HG02798 (cell line): ENCODE measurements at regions not wholly inside any gene's neighbourhood (a gene's known extent, or its start where the extent isn't known, plus 50 kb on each side); places are given as distances from the start of the nearest gene placed in this dataset.
A peak's percentile ranks its signal among the peaks of the same experiment; 100 is the strongest.

ENCODE experiments used
- ATAC-seq: cut with Tn5 transposase; IDR thresholded peaks from one replicate; pipeline ENCODE4 v1.9.1; 2021; ENCODE audit warnings: mild to moderate bottlenecking; ENCODE audit not compliant: unreplicated experiment, poor library complexity

DNA sequence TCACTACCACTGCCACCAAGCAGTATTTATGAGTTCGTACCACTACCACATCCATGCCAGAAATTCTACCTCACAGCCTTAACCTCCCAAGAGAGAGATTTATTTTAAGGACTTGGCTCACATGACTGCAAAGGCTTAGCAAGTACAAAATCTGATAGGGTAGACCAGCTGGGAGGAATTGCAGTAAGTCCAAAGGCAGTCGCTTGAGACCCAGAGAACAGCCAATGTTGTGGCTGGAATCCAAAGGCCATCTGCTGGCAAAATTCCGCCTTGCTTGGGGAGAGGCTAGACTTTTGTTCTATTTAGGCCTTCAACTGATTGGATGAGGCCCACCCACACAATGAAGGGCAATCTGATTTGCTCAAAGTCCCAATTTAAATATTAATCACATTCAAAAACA lies 101.4 kb upstream of the STT3B start:
- ATAC-seq: no peak

DNA sequence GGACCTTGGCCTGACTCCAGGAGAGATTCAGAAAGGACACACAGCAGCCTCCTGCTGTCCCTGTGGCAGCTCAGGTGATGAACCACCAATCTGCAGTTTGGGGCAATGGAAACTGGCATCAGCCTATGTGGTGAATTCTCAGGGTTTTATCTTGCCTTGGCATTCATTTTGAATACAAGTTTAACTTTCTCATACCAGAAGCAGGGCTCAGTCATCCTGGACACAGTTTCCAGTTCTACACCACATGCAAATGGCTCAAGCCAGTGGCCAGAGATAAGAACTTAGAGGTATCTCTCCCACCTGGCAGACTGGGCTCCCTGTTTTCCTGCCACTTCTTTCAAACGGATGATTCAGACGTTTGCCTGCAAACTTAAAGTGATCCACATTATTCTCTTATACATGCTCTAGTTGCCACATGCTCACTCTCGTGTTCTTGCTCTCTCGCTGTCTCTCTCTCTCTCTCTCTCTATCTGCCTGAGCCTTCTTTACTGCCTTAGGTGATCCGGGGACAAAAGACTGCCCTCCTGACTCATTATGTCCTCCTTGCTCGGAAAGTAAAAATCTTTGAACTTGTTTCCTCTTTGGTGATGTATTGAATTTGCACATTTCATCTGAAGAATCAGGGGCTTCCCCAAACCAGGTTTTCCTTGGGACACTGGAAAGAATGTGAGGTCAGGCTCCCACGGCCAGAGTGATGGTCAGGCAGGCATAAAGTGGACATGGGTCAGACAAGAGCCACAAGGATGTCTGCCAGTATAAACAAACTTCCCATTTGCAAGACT lies 99.6 kb upstream of the STT3B start:
- ATAC-seq: no peak

DNA sequence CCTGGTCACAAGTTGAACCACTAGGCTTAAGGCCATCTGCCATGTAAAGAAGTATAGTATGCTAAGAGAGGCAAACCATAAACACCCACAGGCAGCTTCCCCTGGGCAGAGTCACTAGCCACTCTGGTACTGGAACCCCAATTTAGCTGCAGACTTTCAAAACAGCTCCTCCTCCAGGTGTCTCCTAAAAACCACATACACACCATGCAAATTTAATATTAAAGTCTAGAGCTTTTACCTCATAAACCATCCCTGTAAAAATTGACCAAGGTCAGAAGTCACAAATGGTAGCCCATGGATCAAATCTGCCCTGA lies 99.1 kb upstream of the STT3B start:
- peak; percentile 74 for ATAC-seq

DNA sequence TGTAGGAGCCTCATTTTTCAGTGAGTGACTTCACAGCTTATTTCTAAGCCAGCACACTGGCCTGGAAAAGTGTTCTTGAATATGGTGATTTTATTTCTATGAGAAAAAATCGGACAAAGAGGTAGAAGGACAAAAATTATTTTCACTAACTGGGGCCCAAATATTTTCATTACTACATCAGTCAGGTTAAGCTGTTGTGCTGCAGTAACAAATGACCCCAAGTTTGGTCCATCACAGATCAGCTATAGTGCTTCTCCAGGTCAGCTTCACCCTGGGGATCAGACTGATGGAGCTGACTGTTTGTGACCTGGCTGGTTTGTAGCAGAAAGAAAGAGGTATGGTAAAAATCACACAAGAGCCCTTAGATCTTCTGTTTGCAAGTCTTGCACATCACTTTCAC lies 97.9 kb upstream of the STT3B start:
- ATAC-seq: no peak

DNA sequence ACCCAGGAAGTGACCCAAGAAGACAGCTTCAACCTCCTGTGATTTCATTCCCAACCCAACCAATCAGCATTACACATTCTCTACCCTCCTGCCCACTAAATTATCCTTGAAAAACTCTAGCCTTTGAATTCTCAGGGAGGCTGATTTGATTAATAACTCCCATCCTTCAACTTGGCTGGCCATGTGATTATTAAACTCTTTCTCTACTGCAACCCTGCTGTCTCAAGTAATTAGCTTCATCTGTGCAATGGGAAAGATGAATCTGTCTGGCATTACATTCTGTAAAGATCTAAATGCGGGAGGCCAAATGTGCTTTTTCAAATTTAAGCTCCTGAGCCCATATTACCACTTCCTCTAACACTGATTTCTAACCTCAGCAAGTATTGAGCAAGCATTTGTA lies 95.9 kb upstream of the STT3B start:
- no peak for ATAC-seq

DNA sequence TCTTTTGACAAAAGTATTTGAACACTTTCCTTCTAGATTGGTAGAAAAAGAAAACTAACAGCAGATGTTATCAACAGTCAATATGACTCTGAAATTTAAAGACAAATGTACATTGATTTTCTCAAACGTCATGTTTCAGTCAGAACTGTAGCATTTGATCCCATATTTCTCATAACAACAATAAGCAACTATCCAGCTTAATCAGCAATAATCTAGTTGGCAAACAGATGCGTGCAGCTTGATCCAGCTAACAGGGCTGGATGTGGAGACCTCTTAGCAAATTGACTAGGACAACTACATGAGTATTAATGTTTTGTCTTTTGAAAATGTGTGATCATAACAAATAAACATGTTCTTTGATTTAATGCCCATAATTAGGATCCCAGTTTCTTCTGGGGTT lies 94.0 kb upstream of the STT3B start:
- no peak for ATAC-seq

DNA sequence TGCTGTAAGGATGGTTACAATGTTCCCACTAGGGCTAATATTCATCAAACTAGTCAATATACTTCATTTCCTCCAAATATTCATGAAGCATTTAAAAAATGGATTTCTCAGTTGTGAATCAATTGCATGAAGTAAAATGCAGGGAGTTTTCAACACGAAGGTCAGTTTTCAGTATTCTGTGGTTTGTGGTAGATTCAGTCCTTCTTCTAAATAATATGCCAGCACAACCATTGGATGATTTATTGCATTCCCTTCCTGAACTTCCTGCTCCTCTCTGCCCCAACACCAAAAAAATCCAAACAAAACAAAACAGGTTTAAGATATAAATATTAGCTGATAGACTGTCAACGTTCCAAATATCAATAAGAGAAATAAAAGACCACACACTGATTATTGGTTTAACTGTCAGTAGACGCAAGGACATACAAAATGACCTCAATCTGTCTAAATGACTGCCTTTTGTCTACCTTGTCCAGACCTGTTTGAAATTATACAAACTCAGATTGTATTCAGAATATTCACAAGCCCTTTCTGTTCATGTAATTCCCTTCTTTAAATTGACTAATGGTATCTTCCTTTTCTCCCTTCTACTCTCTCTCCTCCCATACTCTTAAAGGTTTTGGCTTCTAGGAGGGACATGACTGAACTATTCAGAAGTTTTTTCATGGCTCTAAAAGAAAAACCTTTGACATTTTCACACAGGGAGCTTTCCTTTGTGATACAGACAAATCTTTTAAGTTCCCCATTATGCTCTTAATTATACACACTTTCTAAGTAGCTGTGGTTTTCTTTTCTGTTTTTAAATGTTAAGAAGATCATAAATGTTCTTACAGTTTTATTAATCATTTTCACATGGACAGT lies 92.6 kb upstream of the STT3B start:
- ATAC-seq: no peak

DNA sequence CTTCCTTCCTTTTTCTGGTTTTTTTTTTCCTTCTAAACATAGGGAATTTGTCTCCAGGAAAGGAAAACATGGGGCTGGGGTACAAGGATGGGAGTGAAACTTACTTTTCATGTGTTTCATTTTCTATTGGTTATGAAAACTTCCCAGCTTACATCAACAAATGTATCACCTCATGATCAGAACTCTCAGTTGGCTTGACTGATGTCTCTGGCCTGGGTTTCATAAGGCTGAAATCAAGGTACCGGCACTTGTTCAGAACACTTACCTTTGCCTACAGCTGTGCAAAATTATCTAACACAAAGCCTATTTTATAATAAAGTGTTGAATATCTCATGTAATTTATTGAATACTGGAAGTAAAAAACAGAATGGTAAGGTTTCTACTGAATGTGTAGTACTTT lies 91.8 kb upstream of the STT3B start:
- no peak for ATAC-seq

DNA sequence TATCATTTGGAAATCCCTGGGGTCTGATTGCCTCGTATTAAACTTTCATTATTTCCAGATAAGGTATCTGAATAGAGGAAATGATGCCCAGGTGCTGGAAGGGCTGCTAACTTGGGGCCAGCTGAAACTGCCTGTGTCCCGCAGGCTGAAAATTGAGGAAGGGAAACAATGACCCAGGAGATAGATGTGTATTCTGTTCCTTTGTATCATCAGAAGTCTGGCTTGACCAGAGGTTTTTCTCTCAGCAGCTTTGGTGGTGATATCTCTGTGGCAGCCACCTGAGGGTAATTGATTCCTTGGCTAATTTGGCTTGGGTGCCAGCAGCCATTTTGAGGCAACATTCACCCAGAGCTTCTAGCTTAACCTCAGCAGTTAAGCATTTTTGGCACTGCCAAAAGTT lies 90.0 kb upstream of the STT3B start:
- no peak for ATAC-seq

DNA sequence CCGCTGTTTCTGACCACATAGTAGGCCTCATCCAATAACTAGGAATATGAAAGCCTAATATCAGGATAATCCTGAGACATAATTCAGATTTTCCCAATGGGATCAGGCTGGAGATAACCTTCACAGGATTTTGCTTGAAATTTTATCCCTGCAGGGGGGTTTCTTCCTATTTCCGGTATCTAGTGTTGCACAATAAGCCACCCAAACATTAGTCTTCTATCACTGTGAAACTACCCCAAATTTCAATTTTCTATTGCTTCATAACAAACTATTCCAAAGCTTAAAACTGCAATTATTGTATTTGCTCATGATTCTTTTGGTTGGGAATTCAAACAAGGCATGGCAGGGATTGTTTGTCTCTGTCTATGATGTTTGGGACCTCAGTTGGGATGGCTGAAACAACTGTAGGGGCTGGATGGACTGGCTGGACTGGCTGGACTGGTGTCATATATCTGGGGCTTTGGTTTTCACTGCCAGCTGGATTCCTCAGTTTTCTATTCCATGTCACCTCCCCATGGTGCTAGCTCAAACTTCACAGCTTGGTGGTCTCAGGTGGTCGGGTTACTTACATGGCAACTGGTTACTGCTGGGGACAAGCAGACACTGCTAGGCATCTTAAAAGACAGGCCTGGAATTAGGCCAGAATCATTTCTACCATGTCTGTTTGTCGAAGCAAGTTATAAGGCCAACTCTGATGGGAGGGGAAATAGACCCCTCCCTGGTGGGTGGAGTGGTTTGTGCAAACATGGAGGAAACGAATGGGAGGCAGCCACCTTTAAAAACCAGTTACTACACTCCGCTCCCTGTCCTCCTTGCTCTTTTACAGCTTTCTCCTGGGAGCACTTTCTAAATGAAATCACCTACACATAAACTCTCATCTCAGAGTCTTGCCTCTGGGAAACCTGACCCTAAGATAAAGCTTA lies 88.2 kb upstream of the STT3B start:
- ATAC-seq: no peak

DNA sequence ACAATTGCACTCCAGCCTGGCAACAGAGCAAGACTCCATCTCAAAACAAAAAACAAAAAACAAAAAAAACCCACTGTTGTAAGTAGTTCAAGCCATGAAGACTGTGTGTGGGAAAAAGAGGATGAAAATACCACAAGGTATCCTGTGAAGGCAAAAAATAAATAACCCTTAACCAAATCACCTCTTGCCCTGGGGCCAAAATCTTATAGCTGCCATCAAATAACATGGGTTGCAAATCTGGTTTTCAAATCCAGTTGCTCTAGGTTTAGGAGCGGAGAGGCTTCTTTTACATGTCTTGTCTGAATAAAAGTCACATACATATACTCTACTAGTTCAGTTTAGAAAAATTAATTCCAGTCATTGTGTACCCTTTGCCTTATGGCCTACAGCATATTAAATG lies 87.0 kb upstream of the STT3B start:
- no peak for ATAC-seq

DNA sequence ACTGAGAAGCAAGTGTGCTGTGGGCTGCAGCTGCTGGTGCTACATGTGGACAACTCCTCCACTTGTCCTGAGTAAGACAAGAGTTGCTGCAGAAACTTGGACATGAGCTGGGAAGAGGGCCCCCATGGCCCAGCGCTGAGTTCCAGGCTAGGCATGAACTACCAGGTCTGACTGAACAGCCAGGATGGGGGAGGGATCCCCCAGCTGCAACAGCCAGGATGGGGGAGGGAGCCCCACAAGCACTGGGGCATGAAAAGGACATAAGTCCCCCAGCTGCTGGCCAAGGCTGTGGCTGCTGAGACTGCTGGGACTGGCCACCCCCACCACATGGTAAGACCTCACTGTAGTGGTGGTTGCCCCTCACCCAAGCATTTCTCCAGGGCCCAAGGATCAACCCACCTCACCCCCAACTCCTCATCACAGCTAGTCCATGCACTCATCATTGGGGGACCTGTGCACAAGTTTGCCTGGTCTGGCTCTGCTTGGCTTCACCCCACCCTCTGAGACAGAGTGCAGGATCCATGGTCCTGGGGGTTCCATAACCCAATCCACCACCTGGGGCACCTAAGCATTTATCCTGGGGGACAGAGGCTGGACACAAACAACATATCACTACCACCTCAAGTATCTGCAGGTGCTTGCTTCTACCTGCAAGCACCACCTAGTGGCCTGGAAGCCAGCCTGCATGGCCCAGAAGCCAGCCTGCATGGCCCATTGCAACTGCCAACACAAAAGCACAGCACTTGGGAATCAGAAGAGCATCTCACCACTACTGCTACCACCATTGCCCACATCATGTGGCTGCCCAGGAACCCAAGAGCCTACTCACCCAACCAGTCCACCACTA lies 84.5 kb upstream of the STT3B start:
- ATAC-seq: peak; percentile 81

DNA sequence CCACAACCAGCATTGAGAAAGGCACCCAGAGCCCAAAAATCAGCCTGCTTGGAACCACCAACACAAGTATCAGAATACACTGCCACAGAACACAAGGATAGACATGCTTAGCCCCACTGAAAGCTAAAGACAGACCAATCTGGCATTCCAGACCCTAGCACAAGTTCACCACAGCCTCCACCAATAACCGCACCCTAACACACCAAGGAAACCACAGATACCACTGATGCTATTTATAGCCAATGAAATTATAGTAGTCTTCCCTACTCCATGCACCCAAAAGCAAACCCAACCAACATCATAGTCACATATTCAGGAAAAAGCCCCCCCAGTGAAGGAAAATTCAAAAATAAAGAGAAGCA lies 83.9 kb upstream of the STT3B start:
- peak; percentile 32 for ATAC-seq

DNA sequence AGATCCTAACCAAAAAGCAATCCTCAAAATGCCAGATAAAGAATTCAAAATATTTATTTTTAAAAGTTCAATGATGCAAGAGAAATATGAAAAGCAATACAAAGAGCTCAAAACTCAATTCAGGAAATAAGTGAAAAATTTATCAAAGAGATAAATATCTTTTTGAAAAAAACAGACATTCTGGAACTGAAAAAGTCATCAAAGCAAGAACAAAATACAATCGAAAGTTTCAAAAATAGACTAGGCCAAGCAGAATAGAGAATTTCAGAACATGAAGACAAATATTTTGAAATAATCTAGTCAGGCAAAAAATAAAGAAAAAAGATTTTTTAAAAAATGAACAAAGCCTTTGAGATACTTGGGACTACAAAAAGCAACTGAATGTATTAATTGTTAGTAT lies 83.4 kb upstream of the STT3B start:
- ATAC-seq: no peak

DNA sequence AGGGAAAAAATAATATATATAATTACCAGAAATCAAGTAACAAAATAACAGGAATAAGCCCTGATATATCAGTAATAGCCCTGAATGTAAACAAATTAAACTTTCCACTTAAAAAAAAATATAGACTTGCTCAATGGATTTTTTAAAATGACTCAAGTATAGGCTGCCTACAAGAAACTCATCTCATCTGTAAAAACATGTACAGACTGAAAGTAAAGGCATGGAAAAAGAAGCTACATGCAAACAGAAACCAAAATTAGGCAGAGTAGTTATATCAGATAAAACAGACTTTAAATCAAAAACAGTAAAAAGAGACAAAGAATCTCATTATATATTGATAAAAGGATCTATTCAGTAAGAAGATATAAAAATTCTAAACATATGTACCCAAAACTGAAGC lies 82.4 kb upstream of the STT3B start:
- ATAC-seq: no peak

DNA sequence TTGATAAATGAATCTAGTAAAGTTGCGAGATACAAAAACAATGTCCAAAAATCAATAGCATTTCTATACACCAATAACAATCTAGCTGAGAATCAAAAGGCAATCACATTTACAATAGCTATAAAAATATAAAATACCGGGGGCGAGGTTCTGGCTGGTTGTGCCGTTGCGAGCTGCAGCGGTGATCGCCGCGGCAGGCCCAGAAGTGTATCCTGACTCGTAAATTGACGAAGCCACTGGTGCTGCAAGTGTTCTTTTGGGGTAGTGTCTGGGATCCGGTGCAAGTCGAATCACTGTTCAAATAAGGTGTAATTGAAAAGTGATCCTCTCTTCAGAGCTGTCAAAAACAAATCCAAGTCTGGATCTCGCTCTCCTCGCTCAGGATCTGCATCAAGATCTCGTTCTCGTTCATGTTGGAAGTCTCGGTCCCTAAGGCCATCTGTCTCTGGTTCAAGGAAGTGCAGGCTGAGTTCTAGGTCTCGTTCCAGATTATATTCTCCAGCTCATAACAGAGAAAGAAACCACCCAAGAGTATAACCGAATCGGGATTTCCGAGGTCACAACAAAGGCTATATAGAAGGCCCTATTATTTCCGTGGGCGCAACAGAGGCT lies 80.1 kb upstream of the STT3B start:
- ATAC-seq: no peak

DNA sequence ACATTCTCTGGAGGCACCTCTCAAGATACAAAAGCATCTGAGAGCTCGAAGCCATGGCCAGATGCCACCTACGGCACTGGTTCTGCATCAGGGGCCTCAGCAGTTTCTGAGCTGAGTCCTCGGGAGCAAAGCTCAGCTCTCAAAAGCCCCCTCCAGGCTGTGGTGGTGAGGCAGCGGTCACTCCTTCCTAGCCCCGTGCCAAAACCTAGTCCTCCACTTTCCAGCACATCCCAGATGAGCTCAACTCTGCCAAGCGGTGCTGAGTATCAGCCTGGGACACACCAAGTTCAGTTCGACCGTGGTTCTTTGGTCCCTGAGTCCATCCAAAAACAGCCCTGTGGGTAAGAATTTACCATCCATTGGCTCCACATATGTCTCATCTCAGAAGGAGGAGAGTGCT lies 79.3 kb upstream of the STT3B start:
- no peak for ATAC-seq

DNA sequence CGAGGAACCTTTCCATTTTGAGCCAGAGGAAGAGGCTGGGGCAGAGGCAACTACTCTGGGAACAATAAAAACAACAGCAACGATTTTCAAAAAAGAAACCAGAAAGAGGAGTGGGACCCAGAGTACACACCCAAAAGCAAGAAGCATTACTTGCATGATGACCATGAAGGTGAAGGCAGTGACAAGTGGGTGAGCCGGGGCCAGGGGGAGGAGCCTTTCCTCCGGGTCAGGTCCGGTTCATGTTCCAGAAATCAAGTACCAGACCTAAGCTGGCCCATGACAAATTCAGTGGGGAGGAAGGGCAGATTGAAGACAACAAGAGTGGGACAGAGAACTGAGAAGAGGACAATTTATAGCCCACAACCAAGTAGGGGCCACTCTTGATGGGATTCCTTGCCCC lies 77.2 kb upstream of the STT3B start:
- ATAC-seq: no peak

DNA sequence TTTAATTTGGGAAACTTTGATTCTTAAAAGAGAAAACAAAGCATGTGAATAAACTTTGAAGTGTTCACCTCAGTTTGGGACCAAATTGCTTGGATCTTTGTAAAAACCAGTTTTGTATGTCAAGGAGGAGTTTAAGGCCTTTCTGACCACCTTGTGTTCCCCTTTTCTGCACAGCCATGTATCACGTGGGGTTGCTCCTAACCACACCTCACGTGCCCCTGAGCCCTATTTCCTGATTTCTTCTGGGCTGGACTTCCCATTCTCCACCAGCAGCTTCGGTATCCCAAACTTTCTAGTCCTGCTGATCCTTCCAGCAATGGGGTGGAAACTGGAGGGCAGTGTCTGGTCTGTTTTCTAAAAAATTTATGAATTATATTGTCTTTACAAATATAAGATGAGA lies 76.4 kb upstream of the STT3B start:
- ATAC-seq: no peak

DNA sequence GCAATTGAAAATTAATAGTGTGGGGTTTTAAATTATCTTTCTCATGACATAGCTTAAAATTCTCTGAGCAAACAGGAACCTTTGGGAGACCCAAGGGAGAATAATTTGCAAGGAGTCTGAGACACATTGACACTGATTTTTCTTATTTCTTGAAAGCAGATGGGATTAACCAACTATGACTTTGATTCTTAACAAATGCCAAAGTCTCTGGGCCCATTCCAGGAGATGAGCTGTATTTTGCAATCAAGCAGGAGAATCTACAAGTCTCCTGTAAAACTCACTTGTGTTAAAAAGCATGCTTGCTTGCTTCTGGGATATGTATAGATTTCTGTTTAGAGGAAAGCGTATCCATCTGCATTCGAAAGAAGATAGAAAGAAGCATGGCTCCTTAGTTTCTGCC lies 71.3 kb upstream of the STT3B start:
- ATAC-seq: no peak
